Right kidney (tissue), 1 donor: ENCODE measurements at regions not wholly inside any gene's neighbourhood (a gene's known extent, or its start where the extent isn't known, plus 50 kb on each side); places are given as distances from the start of the nearest gene placed in this dataset.
"Not testable (repeated sequence)": the region's sequence is repeated elsewhere in the genome, so short reads cannot be mapped to it uniquely, and the experiment has no call there.

Experiments used
- DNase-seq: peaks from one replicate; pipeline ENCODE4 v3.0.0-alpha.2; 2016

- no peak for DNase-seq
Measured at GRCh38 chr10:117457932-117458331, 82.7 kb upstream of the PDZD8 start.

GRCh38 chr10:117457071-117457810, 82.0 kb upstream of the PDZD8 start:
- DNase-seq = no peak

GRCh38 chr10:117455346-117455745, 80.1 kb upstream of the PDZD8 start:
- no peak for DNase-seq

GRCh38 chr10:117454502-117454901, 79.3 kb upstream of the PDZD8 start:
- no peak for DNase-seq

GRCh38 chr10:117453484-117453883, 78.2 kb upstream of the PDZD8 start:
- DNase-seq = not testable (repeated sequence)

- DNase-seq = no peak
Measured at GRCh38 chr10:117450940-117451339, 75.7 kb upstream of the PDZD8 start.

- no peak for DNase-seq
Measured at GRCh38 chr10:117449636-117450035, 74.4 kb upstream of the PDZD8 start.

GRCh38 chr10:117448802-117449201, 73.6 kb upstream of the PDZD8 start:
- no peak for DNase-seq

- no peak for DNase-seq
Measured at GRCh38 chr10:117445992-117446391, 70.8 kb upstream of the PDZD8 start.

- DNase-seq = no peak
Measured at GRCh38 chr10:117444497-117445040, 69.3 kb upstream of the PDZD8 start.

GRCh38 chr10:117443686-117444041, 68.4 kb upstream of the PDZD8 start:
- DNase-seq = no peak

- DNase-seq = peak; percentile 72
Measured at GRCh38 chr10:117442944-117443685, 67.9 kb upstream of the PDZD8 start.

- no peak for DNase-seq
Measured at GRCh38 chr10:117442521-117442920, 67.3 kb upstream of the PDZD8 start.

GRCh38 chr10:117441812-117442443, 66.7 kb upstream of the PDZD8 start:
- no peak for DNase-seq

GRCh38 chr10:117441361-117441760, 66.1 kb upstream of the PDZD8 start:
- no peak for DNase-seq

- no peak for DNase-seq
Measured at GRCh38 chr10:117439243-117439912, 64.1 kb upstream of the PDZD8 start.

- DNase-seq = no peak
Measured at GRCh38 chr10:117432866-117433265, 57.6 kb upstream of the PDZD8 start.

- DNase-seq = no peak
Measured at GRCh38 chr10:117431160-117431559, 55.9 kb upstream of the PDZD8 start.

- DNase-seq = not testable (repeated sequence)
Measured at GRCh38 chr10:117430535-117430934, 55.3 kb upstream of the PDZD8 start.

- DNase-seq = no peak
Measured at GRCh38 chr10:117429643-117430265, 54.5 kb upstream of the PDZD8 start.

GRCh38 chr10:117427356-117427755, 52.1 kb upstream of the PDZD8 start:
- no peak for DNase-seq

- DNase-seq = no peak
Measured at GRCh38 chr10:117425974-117426566, 50.8 kb upstream of the PDZD8 start.
